ENCODE measurements at regions not wholly inside any gene's neighbourhood (a gene's known extent, or its start where the extent isn't known, plus 50 kb on each side); places are given as distances from the start of the nearest gene placed in this dataset.

DNA sequence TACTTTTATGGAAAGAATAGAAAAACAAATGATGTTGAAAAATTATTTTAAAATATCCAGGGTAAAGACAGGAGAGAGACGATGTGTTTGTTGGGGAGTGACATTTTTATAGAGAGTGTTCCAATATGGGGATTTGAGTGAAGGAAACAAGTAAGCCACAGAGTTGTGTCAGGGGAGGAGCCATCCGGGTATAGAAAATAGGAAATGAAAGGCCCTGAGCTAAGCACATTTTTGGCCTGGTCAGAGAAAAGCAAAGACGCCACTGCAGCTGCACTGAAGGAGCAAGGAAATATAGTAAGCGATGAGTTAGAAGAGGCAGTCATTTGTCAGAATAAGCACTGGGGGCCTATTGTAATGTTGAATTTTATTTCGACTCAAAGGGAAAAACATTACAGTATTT lies 107.3 kb upstream of the ADGRL4 start:
- DNase-seq (no peak), ATAC-seq (peak in 1 of 4 donors; percentile 44)
- no peaks in the 10 kb centered on the region for H3K27me3 ChIP-seq
- H3K4me3 ChIP-seq: no peak overlapping the region
- TF ChIP-seq, protein P1, sequence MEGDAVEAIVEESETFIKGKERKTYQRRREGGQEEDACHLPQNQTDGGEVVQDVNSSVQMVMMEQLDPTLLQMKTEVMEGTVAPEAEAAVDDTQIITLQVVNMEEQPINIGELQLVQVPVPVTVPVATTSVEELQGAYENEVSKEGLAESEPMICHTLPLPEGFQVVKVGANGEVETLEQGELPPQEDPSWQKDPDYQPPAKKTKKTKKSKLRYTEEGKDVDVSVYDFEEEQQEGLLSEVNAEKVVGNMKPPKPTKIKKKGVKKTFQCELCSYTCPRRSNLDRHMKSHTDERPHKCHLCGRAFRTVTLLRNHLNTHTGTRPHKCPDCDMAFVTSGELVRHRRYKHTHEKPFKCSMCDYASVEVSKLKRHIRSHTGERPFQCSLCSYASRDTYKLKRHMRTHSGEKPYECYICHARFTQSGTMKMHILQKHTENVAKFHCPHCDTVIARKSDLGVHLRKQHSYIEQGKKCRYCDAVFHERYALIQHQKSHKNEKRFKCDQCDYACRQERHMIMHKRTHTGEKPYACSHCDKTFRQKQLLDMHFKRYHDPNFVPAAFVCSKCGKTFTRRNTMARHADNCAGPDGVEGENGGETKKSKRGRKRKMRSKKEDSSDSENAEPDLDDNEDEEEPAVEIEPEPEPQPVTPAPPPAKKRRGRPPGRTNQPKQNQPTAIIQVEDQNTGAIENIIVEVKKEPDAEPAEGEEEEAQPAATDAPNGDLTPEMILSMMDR (IDR thresholded peaks at IDR 0.05): no peak
- TF ChIP-seq POLR2A (IDR thresholded peaks at IDR 0.05): no peak
- WGBS (ENCODE audit: insufficient coverage, low coverage, low lambda C conversion rate, missing lambda C conversion rate): 31% methylated on average over 3 of the region's 5 CpGs
- H3K27ac ChIP-seq: no peak overlapping the region
- H3K9me3 ChIP-seq: no peaks in the 10 kb centered on the region
- H3K36me3 ChIP-seq: no peaks in the 10 kb centered on the region
- intact Hi-C loops (cut with DNase I): no loop called here
- H3K4me1 ChIP-seq: no peaks in the 10 kb centered on the region

DNA sequence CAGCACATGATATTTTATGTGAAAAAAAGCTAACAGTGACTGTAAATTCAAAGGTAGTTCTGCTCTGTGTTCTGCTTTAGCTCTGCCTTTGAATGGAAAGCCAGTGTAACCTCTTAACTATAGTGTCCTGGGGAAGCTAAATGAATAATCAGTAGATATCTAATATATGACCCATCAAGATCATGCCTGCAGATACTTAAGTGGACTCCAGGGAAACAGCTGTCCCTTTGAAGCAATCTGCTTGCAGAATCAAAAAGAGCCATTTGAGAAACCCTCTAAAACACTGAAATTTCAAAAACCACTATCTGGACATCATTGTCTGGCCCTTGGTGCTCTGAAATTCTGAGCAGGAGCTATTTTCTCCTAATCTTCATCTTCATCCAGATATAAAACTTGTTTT lies 104.2 kb upstream of the ADGRL4 start:
- Histone ChIP-seq H3K4me3 (no peak overlapping the region), H3K27me3 (no peaks in the 10 kb centered on the region), H3K36me3 (no peaks in the 10 kb centered on the region), H3K4me1 (no peaks in the 10 kb centered on the region), H3K27ac (no peak overlapping the region), H3K9me3 (no peaks in the 10 kb centered on the region)
- TF ChIP-seq, protein P1 (IDR thresholded peaks at IDR 0.05): no peak
- no peak for TF ChIP-seq POLR2A (IDR thresholded peaks at IDR 0.05)
- no peak for DNase-seq
- no peak for ATAC-seq
- intact Hi-C loops (cut with DNase I): no loop called here

DNA sequence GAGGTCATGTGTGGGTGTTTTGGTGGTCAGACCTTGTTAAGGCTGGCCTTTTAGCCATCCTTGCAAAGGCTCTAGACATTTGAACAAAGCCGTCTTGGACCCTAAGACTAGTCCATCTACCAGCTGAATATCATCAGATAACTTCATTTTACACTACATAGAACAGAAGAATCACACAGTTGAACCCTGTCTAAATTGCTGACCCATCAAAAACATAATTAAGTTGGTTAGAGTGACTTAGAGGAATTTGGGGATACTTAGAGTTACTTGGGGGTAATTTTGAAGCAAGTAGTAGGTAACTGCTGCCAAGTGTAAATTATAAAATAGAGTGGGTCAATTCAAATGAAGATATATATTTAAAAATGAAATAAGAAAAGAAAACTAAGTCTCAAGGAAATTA lies 102.9 kb upstream of the ADGRL4 start:
- Histone ChIP-seq H3K27ac (no peak overlapping the region), H3K4me1 (no peaks in the 10 kb centered on the region), H3K36me3 (no peaks in the 10 kb centered on the region), H3K27me3 (no peaks in the 10 kb centered on the region), H3K4me3 (no peak overlapping the region), H3K9me3 (no peaks in the 10 kb centered on the region)
- intact Hi-C loops (cut with DNase I): no loop called here
- TF ChIP-seq, protein P1 (IDR thresholded peaks at IDR 0.05): no peak
- no peak for TF ChIP-seq POLR2A (IDR thresholded peaks at IDR 0.05)
- WGBS (ENCODE audit: insufficient coverage, low coverage, low lambda C conversion rate, missing lambda C conversion rate): 50% methylated on average over 1 of the region's 1 CpG
- DNase-seq (no peak), ATAC-seq (no peak)

DNA sequence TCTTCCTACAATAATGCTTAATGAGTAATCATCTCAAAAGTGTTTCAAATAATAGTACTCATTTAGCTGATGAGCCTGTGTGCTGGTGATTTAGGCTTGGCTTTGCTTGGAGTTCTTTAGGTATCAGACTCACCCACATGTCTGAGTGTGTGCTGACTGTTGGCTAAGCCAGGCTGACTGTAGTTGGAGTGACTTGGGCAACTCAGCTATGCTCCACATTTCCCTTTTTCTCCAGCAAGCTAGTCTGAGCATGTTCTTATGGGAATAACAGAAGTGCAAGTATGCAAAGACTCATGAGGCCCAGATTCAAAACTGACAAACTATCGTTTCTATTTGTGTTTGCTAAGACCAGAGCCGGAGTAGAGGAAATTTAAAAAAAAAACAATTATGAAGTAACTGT lies 99.0 kb upstream of the ADGRL4 start:
- Histone ChIP-seq H3K27ac (no peak overlapping the region), H3K4me3 (no peak overlapping the region), H3K27me3 (no peaks in the 10 kb centered on the region), H3K4me1 (no peaks in the 10 kb centered on the region), H3K9me3 (no peaks in the 10 kb centered on the region), H3K36me3 (no peaks in the 10 kb centered on the region)
- ATAC-seq (no peak), DNase-seq (no peak)
- no peak for TF ChIP-seq POLR2A (IDR thresholded peaks at IDR 0.05)
- TF ChIP-seq, protein P1 (IDR thresholded peaks at IDR 0.05): no peak
- intact Hi-C loops (cut with DNase I): no loop called here
- WGBS (ENCODE audit: insufficient coverage, low coverage, low lambda C conversion rate, missing lambda C conversion rate): 55% methylated on average over 2 of the region's 2 CpGs

DNA sequence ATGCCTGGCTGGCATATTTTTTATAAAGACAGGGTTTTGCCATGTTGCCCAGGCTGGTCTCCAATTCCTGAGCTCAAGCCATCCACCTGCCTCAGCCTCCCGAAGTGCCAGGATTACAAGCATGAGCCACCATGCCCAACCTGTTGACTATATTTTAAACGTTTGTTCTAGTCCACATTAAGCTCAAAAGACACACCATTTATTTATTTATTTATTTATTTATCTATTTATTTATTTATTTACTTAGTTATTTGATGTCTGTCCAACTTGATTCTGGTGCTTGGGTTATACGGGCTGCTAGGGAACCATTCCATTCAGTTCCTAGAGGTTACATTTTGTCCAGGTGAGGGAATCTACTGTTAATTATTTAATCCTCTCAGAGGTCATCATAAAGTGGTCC lies 98.1 kb upstream of the ADGRL4 start:
- DNase-seq (no peak), ATAC-seq (no peak)
- Histone ChIP-seq H3K27me3 (no peaks in the 10 kb centered on the region), H3K4me1 (no peaks in the 10 kb centered on the region), H3K4me3 (no peak overlapping the region), H3K27ac (no peak overlapping the region), H3K36me3 (no peaks in the 10 kb centered on the region), H3K9me3 (no peaks in the 10 kb centered on the region)
- 54% methylated on average over 3 of the region's 3 CpGs for WGBS (ENCODE audit: insufficient coverage, low coverage, low lambda C conversion rate, missing lambda C conversion rate)
- intact Hi-C loops (cut with DNase I): no loop called here
- TF ChIP-seq POLR2A (IDR thresholded peaks at IDR 0.05): no peak
- TF ChIP-seq, protein P1 (IDR thresholded peaks at IDR 0.05): no peak

All from right lobe of liver (tissue), 6 donors.